ENCODE measurements at regions not wholly inside any gene's neighbourhood (a gene's known extent, or its start where the extent isn't known, plus 50 kb on each side); places are given as distances from the start of the nearest gene placed in this dataset.

GRCh38 chr21:32940079-32941014 lies 85.4 kb upstream of the OLIG2 start:
- no peak overlapping the region for H3K27ac ChIP-seq
- H3K4me3 ChIP-seq, result no peak overlapping the region
- 57% methylated on average over 23 of the region's 23 CpGs for WGBS
- DNase-seq (ENCODE audit: low spot score in 2 of 2), result peak in 1 of 2 donors; percentile 20
- TF ChIP-seq EP300 (IDR thresholded peaks at IDR 0.05) (no peak), CTCF (IDR thresholded peaks at IDR 0.05) (peak; percentile 42 to 63), POLR2AphosphoS5 (IDR thresholded peaks at IDR 0.05) (no peak), POLR2A (IDR thresholded peaks at IDR 0.05) (no peak)
- H3K27me3 ChIP-seq, result peaks cover 3% of the 10 kb centered on the region
- no peaks in the 10 kb centered on the region for H3K4me1 ChIP-seq
- H3K9me3 ChIP-seq, result no peaks in the 10 kb centered on the region
- H3K36me3 ChIP-seq, result no peaks in the 10 kb centered on the region

- Histone ChIP-seq H3K27me3 (peaks cover 3% of the 10 kb centered on the region), H3K36me3 (no peaks in the 10 kb centered on the region), H3K9me3 (no peaks in the 10 kb centered on the region), H3K4me1 (no peaks in the 10 kb centered on the region), H3K4me3 (no peak overlapping the region), H3K27ac (no peak overlapping the region)
- TF ChIP-seq POLR2AphosphoS5 (IDR thresholded peaks at IDR 0.05), result no peak
- no peak for TF ChIP-seq EP300 (IDR thresholded peaks at IDR 0.05)
- TF ChIP-seq POLR2A (IDR thresholded peaks at IDR 0.05), result no peak
- TF ChIP-seq CTCF (IDR thresholded peaks at IDR 0.05), result no peak
- DNase-seq (ENCODE audit: low spot score in 2 of 2), result no peak
- WGBS, result 77% methylated on average over 2 of the region's 2 CpGs
Observed at GRCh38 chr21:32941263-32941662, 84.5 kb upstream of the OLIG2 start.

- Histone ChIP-seq H3K4me3 (no peak overlapping the region), H3K9me3 (no peaks in the 10 kb centered on the region), H3K27ac (no peak overlapping the region), H3K36me3 (no peaks in the 10 kb centered on the region), H3K4me1 (no peaks in the 10 kb centered on the region), H3K27me3 (peaks cover 14% of the 10 kb centered on the region)
- DNase-seq (ENCODE audit: low spot score in 2 of 2), result no peak
- no peak for TF ChIP-seq POLR2AphosphoS5 (IDR thresholded peaks at IDR 0.05)
- TF ChIP-seq POLR2A (IDR thresholded peaks at IDR 0.05), result no peak
- no peak for TF ChIP-seq EP300 (IDR thresholded peaks at IDR 0.05)
- no peak for TF ChIP-seq CTCF (IDR thresholded peaks at IDR 0.05)
- WGBS, result 53% methylated on average over 2 of the region's 2 CpGs
Observed at GRCh38 chr21:32946654-32947053, 79.1 kb upstream of the OLIG2 start.

GRCh38 chr21:32947736-32948135 lies 78.0 kb upstream of the OLIG2 start:
- TF ChIP-seq POLR2A (IDR thresholded peaks at IDR 0.05), result no peak
- TF ChIP-seq EP300 (IDR thresholded peaks at IDR 0.05), result no peak
- TF ChIP-seq POLR2AphosphoS5 (IDR thresholded peaks at IDR 0.05), result no peak
- no peak for TF ChIP-seq CTCF (IDR thresholded peaks at IDR 0.05)
- no peak overlapping the region for H3K27ac ChIP-seq

GRCh38 chr21:32949701-32950100 lies 76.0 kb upstream of the OLIG2 start:
- Histone ChIP-seq H3K4me3 (no peak overlapping the region), H3K4me1 (no peaks in the 10 kb centered on the region), H3K27me3 (peaks cover 39% of the 10 kb centered on the region), H3K9me3 (no peaks in the 10 kb centered on the region), H3K27ac (no peak overlapping the region), H3K36me3 (no peaks in the 10 kb centered on the region)
- TF ChIP-seq POLR2AphosphoS5 (IDR thresholded peaks at IDR 0.05), result no peak
- TF ChIP-seq EP300 (IDR thresholded peaks at IDR 0.05), result no peak
- no peak for TF ChIP-seq POLR2A (IDR thresholded peaks at IDR 0.05)
- no peak for TF ChIP-seq CTCF (IDR thresholded peaks at IDR 0.05)
- peak in 1 of 2 donors; percentile 50 for DNase-seq (ENCODE audit: low spot score in 2 of 2)
- 58% methylated on average over 3 of the region's 3 CpGs for WGBS

More at GRCh38 chr21:32947736-32948135, 78.0 kb upstream of the OLIG2 start:
- WGBS, result 87% methylated on average over 1 of the region's 1 CpG
- DNase-seq (ENCODE audit: low spot score in 2 of 2), result no peak
- H3K9me3 ChIP-seq, result no peaks in the 10 kb centered on the region
- H3K4me3 ChIP-seq, result no peak overlapping the region
- H3K4me1 ChIP-seq, result no peaks in the 10 kb centered on the region
- H3K27me3 ChIP-seq, result peaks cover 23% of the 10 kb centered on the region
- no peaks in the 10 kb centered on the region for H3K36me3 ChIP-seq

Data from suprapubic skin (tissue), 4 donors.